Hematopoietic multipotent progenitor cell treated with erythropoietin and hydrocortisone succinate and interleukin-3 and kit ligand, for 6 days (in vitro differentiated cells): ENCODE measurements at regions not wholly inside any gene's neighbourhood (a gene's known extent, or its start where the extent isn't known, plus 50 kb on each side); places are given as distances from the start of the nearest gene placed in this dataset.

Source experiments
- DNase-seq: peaks from one replicate; pipeline ENCODE4 v3.0.0-alpha.2; 2015

DNA sequence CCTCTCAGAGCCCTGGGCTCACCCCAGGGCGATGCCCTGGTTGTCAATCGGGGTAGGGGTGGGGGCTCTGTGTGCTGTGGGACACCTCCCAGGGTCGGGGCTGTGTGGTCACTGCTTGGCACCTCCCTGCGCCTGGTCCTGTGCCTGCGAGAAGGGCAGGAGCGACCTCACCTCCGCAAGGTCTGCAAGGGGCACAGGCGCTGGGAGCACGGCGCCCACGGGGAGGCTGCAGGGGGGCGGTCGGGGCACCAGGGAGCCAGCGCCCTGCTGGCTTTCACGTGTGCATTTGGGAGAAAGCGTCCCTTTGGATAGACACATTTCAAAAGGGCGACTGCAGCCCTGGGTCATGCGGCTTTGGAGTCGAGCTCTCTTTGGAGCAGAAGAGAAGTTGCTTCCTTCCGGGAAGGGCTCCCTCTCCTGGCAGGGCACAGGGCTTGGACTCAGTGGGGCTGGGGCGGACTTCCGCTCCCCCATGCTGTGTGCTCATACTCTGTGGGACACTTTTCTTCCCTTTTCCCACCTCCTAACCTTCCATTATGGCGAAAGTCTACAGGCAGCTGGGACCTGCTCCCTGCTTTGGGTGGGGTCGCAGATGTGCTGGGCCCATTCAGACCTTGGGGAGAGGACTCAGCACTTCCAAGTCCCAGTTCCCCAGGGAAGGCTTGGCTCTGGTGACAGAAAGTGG lies 52.9 kb upstream of the SLC28A3 start:
- DNase-seq: no peak

DNA sequence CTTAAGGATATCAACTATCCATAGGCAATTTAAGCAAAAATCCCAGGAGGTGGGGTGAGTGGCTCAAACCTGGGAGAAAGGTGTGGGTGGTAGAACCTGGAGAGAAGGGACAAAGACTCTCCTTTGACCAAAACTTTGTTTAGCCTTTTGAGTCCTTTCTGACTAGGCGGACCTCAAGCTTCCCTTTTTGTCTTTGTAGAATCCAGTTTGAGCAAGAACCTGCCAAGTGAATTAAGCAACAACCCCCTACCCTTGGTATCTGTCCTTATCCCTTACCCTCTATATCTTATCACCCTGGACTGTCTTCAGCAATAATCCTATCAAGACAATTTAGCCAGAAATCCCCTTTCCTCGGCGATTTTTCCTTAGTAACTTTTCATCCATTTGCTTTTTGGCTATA lies 53.5 kb upstream of the SLC28A3 start:
- DNase-seq: peak; percentile 60

DNA sequence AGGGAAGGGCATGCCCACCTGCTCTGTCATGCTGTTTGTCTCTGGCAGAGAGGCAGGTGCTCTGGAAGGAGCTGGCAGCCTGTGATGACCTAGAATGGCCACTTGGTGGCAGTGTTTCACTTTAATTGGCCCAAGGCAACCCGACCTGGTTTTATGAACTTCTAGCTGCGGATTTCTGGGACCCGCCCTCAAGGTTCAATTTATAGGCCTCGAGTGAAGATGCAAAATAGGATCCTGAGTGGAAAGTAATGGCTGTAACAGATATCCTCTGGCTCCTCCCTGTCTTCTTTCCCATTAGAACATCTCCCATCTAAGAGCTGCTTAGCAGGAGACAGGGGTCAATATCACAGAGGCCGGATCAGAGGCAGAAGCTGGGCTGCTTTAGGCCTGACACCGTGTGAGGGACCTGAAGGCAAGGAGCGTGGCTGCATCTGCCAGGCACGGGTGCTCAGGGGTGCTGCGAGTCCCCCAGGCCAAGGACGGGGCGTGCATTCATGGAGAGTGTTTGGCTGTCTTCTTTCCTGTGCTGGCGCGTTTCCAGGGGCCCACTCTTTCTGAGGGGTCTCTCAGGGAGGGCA lies 56.7 kb upstream of the SLC28A3 start:
- peak; percentile 84 for DNase-seq

- no peak for DNase-seq
Measured at GRCh38 chr9:84397822-84398221, 57.3 kb upstream of the SLC28A3 start.

- no peak for DNase-seq
Measured at GRCh38 chr9:84402517-84402916, 62.0 kb upstream of the SLC28A3 start.

DNA sequence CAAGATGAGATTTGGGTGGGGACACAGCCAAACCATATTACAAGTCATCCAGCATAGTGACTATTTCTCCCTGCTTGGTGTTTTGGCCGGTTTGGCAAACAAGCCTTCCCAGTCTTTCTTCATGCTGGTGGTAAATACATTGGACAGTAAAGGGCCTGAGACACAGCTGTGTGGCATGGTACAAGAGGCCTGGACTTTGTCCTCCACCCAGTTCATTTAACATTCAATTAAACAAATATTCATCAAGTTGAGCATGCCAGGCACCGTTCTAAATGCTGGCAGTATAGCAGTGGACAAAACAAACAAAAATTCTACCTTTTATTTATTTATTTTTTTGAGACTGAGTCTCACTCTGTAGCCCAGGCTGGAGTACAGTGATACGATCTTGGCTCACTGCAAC lies 62.7 kb upstream of the SLC28A3 start:
- no peak for DNase-seq

DNA sequence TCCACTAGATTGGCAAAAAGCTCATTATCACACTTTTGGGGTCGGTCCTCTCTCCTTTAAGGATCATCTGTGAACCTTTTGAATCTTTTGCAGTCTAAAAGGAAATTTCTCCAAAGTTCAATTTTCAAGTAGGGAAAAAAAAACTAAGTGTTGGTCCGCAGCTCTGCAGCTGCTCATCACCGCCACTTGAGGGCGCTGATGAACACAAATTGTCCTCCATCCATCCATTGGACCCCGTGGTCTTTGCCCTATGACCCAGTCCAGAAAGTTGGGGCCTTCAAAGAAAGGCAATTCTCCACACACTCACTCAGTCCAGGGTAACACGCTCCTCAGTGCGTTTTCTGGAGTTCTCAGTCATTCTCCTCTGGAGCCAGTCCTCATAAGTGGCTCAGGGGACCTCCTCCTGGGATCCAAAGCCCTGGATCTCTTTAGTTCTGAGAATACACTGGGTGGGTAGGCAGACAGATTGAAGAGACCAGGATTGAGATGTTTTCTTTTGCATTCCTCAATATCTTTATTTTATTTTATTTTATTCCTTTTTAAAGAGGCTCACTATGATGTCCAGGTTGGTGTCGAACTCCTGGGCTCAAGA lies 63.6 kb upstream of the SLC28A3 start:
- no peak for DNase-seq

DNA sequence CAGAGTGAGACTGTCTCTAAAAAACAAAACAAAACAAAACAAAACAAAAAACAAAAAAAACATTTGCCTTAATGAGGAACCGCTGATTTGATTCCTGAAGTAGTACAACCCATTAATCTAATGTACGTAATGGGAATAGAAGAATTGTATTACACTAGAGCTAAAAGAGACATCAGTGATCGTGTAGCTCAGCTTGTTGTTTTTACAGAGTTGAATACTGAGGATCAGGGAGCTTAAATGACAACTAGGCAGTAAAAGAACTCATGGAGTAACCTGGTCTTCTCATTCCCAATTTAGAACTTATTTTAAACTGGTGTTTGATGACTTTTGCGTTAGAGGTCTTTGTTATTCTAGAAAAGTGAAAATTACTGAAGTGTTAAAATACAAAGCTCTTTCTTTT lies 65.1 kb upstream of the SLC28A3 start:
- no peak for DNase-seq

GRCh38 chr9:84408416-84408815 lies 67.9 kb upstream of the SLC28A3 start:
- DNase-seq: no peak

GRCh38 chr9:84411683-84412267 lies 71.2 kb upstream of the SLC28A3 start:
- DNase-seq: no peak

- DNase-seq: no peak
Measured at GRCh38 chr9:84412654-84413053, 72.1 kb upstream of the SLC28A3 start.

DNA sequence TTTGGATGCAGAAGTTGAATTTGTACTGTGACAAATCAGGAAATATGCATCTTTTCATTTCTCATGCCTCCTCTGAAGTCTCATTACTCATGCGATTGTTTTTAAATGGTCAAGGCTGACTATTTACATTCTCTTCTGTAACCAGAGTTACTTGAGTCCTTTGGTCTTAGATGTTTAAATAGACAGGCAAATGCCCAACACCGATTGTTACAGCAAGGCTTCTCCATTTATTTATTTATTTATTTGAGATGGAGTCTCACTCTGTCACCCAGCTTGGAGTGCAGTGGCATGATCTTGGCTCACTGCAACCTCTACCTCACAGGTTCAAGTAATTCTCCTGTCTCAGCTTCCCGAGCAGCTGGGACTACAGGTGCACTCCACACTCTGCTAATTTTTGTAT lies 72.7 kb upstream of the SLC28A3 start:
- DNase-seq: no peak

DNA sequence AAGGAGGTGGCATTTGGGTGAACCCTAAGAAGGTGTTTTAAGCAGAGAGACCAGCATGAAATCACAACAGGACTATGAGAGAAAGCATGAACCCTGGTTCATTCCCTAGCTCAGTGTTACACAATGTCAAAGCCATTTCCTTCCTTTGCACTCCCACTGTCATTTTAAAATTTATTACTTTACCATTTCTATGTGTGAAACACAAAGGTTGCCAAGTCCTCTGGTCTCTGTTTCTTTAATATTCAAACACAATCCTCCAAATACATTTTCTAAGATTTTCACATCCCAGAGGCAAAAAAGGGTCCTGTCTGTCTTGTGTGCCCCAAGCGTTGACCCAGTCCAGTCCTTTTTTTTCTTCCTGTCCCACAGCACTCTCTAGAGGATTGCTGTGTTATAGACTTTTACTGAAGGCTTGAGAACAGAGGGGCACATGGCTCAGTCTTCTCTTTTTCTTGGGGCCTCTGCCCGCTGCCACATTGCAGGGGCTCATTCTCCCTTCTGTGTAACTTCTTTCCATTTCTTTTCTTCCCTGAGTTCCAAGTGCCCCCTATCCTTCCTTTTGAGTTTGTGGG lies 78.6 kb upstream of the SLC28A3 start:
- DNase-seq: peak; percentile 20

DNA sequence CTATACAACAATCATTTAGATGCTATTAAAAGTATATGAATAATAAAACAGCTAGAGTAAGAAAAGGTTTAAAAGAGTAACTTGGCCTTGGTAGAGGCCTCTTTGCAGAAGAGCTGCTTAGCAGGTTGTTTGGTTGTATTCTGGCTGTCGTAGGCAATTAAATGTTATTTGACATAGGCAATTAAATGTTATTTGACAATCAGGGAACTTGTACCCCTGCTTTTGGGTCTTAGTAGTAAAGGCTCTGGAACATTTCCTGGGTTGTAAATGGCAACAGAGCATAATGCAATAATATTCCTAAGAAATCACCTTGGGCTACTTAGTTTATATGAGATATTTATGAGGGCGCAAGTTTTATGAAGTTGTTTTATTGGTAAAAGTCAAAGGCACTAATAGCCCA lies 84.4 kb upstream of the SLC28A3 start:
- DNase-seq: no peak

- DNase-seq: no peak
Measured at GRCh38 chr9:84432746-84433145, 92.2 kb upstream of the SLC28A3 start.

- DNase-seq: no peak
Measured at GRCh38 chr9:84435902-84436301, 95.3 kb upstream of the SLC28A3 start.

DNA sequence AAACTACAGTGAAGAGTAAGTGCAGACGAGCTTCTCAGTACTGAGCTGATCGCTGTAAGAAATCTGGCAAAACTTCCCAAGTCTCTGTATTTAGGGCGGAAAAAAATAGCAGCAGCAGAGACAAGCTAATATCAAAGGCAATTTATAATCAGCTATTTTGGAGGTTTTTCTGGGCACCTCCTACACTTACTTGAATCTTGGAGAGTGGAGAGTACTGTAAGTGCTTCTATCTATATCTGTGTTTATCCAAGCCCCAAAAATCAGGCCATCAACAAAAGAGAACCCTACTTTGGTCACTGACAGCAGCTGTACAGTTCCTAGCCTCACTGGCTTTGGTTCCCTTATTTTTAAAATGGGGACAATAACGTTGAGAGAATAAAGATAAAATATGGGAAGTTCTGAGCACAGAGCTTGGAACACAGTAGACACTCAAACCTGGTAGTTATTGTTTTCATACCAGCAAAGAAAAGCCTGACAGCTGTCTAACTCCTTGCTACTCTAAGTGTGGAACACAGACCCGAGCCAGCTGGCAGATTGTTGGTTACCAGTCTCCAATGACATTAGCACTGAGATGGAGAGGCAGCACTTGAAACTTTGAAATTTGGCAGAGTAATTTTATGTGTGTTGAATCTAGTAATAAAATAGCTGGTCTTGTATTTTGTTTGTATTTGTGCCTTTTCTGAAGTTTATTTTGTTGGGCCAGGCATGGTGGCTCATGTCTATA lies 96.0 kb upstream of the SLC28A3 start:
- DNase-seq: no peak

DNA sequence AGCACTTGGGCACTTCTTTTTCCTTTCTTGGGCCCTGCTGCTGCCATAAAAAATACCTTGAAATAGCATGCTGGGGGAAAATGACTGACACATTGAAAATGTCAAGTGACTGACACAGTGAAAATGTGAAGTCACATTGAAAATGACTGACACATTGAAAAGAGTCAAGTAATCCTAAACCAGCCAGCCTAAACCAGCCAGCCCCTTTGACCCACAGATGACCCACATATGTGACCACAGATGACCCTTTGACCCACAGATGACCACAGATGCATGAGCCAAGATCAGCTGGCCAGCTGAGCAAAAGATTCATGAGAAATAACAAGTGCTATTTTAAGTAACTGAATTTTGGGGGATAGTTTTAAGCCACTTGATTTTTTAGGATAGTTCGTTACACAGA lies 97.8 kb upstream of the SLC28A3 start:
- DNase-seq: no peak

- no peak for DNase-seq
Measured at GRCh38 chr9:84439250-84439649, 98.7 kb upstream of the SLC28A3 start.

- DNase-seq: no peak
Measured at GRCh38 chr9:84442712-84443111, 102.2 kb upstream of the SLC28A3 start.

GRCh38 chr9:84445737-84446136 lies 105.2 kb upstream of the SLC28A3 start:
- no peak for DNase-seq

DNA sequence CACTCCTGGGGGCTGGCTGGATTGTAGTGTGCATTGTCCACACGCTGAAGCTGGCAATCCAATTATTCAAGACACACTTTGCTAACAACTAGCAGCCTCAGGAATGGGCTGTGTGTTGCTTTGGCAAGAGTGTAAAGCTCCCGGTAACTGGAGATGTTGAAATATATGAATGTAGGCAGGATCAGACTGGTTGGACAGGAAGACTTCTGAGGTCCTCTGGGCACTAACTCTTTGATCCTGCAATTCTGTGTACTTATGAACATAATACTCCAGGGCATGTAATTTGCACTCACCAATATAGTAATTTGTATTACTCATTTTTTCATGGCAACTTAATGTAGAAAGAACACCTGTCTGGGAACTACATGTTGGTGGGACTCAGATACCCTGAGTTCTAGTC lies 106.7 kb upstream of the SLC28A3 start:
- DNase-seq: no peak

DNA sequence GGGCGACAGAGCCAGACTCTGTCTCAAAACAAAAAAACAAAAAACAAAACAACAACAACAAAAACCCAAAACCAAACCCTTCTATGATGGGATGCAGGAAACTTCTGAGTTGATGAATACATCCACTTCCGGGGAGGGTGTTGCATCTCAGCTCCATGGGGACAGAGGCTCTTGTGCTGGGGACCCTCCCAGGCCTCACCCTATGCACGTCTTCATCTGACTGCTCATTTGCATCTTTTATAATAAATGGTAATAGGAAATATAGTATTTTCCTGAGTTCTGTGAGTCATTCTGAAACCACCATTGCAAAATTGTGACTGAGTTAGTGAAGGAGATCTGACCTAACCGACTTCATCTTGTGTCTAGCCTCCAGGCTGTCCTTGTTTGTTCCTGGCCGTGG lies 109.5 kb upstream of the SLC28A3 start:
- no peak for DNase-seq
